ENCODE measurements at regions not wholly inside any gene's neighbourhood (a gene's known extent, or its start where the extent isn't known, plus 50 kb on each side); places are given as distances from the start of the nearest gene placed in this dataset.
"Not testable (repeated sequence)": the region's sequence is repeated elsewhere in the genome, so short reads cannot be mapped to it uniquely, and the experiment has no call there.

DNA sequence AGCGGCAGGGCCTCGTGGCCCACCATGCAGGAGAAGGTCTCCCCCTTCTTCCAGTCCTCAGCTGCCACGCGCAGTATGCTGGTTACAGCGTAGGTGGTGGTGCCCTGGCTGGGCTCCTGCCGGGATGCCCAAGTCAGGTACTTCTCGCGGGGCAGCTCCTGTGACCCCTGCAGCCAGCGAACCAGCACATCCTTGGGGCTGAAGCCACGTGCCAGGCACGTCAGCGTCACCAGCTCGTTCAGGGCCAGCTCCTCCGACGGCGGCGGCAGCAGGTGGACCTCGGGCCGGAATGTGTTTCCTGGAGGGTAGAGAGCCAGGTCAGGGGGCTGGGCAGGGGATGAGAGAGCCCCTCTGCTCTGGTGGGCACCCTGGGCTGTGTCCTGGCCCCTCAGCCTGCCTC lies 60.7 kb downstream of the TMEM121 start:
- TF ChIP-seq, protein P1, sequence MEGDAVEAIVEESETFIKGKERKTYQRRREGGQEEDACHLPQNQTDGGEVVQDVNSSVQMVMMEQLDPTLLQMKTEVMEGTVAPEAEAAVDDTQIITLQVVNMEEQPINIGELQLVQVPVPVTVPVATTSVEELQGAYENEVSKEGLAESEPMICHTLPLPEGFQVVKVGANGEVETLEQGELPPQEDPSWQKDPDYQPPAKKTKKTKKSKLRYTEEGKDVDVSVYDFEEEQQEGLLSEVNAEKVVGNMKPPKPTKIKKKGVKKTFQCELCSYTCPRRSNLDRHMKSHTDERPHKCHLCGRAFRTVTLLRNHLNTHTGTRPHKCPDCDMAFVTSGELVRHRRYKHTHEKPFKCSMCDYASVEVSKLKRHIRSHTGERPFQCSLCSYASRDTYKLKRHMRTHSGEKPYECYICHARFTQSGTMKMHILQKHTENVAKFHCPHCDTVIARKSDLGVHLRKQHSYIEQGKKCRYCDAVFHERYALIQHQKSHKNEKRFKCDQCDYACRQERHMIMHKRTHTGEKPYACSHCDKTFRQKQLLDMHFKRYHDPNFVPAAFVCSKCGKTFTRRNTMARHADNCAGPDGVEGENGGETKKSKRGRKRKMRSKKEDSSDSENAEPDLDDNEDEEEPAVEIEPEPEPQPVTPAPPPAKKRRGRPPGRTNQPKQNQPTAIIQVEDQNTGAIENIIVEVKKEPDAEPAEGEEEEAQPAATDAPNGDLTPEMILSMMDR (IDR thresholded peaks at IDR 0.05) = not testable (repeated sequence)
- TF ChIP-seq POLR2A (IDR thresholded peaks at IDR 0.05; ENCODE audit: low read length) = not testable (repeated sequence)
